ENCODE measurements at regions not wholly inside any gene's neighbourhood (a gene's known extent, or its start where the extent isn't known, plus 50 kb on each side); places are given as distances from the start of the nearest gene placed in this dataset.

DNA sequence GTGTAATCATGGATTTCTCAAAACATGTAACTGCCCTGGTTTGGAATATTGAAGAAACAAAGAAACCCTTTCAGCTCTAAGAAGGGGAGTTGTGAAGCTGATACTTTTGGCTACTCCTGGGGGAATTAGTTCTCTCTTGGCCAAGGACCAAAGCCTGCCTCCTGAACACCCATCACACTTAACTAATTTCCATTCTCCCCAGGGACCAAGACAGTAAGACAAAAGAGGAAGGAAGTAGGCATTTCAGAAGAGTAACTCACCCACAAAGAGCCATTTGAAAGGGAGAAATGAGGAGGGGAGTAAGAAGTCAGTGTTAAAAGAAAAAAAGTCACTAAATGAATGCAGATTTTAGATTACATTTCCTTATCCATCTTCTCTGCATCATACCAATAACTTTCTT lies 328.0 kb upstream of the SOX2 start:
- TF ChIP-seq CTCF (optimal IDR thresholded peaks at IDR 0.05 in 1 of 3, IDR thresholded peaks at IDR 0.05 in 1 of 3, conservative IDR thresholded peaks at IDR 0.05 in 1 of 3; ENCODE audit: extremely low read depth in 1 of 3, insufficient read depth in 2 of 3, low read length in 3 of 3): no peak
- TF ChIP-seq EZH2 (IDR thresholded peaks at IDR 0.05; ENCODE audit: low read length): no peak
